HuH-7 (cell line): ENCODE measurements at regions not wholly inside any gene's neighbourhood (a gene's known extent, or its start where the extent isn't known, plus 50 kb on each side); places are given as distances from the start of the nearest gene placed in this dataset.
"Not testable (repeated sequence)": the region's sequence is repeated elsewhere in the genome, so short reads cannot be mapped to it uniquely, and the experiment has no call there.

Source experiments
- DNase-seq: peaks from one replicate; pipeline ENCODE4 v3.0.0; 2011; ENCODE audit warnings: low spot score

DNA sequence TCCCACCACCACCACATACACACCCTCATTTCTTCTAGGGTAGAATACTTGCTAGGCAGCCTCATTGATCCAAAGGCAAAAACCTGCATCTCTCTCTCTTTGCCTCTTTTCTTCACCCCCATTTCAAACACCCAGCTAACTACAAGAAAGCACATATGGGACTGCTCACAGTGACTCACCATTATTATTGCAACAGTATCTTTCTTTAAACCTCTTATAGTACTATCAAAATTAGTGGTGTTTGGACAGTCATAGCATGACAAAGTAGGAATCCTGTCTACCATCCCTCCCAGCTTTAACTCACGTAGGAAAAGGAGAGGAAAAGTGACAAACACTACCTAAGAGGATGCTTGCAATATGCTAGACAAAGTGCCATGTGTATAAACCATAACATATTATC lies 422.5 kb upstream of the CRIM1 start:
- DNase-seq = no peak

DNA sequence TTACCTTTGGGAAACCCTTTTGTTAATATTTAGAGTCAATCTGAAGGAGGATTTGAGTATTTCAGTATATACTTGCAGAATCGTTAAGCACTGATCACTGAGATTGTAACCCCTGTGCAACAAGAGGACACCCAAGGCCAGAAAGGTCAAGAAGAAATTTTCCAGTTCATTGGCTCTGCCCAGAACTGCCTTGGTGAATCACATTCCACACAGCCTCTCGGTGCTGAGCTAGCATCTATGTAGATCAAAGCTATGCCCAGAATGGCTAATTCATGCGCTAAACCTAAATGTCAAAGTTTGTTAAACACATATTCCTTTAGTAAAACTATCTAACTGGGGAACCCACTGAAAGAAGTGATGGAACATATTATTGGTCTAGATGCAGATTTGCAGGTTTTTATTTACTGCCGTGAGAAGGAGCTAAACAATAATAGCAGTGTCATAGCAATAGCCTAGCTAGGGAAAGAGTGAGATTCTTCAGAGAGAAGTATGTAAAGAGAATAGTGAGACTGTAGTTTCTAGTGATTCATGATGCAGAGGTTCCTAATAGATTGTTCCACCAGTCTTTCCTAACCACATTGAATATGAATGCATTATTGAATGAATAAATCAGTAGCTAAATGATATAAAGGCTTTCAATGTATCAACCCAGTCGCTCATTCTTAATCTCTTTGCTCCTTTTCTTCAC lies 423.2 kb upstream of the CRIM1 start:
- no peak for DNase-seq

DNA sequence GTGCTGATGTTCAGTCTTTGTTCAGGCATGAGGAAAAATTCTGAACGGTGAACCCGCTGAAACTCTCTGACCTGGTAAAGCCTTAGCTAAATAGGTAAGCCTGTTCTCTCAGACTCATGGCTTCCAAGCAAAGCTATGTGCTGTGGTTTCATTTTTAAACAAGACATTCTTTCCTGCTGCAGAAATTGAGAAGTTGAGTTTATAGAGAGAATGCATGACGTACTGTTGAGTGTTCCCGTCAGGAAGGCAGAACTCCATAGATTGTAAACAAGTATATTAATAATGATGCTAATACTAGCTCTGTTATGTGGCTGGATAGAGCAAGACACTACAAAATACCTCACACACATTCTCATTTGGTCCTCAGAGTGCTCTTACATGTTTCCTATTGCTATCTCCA lies 424.0 kb upstream of the CRIM1 start:
- DNase-seq = no peak

DNA sequence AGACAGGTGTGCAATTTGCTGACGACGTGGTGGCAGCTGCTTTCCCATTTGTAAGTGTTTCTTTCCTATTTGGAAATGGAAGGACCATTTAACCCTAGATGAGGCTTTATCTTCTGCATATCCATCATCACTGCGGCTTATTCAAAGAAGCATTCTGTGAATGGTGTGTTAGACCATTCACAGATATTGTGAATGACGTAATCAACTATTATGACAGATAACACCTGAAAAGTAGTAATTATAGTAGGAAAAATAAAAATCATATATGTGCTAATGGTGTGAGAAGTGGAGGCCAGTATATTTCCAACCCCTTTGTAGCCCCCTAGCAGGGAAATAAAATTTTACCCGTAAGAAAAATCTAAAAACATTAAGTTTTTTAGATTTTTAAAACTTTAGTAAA lies 424.5 kb upstream of the CRIM1 start:
- no peak for DNase-seq

DNA sequence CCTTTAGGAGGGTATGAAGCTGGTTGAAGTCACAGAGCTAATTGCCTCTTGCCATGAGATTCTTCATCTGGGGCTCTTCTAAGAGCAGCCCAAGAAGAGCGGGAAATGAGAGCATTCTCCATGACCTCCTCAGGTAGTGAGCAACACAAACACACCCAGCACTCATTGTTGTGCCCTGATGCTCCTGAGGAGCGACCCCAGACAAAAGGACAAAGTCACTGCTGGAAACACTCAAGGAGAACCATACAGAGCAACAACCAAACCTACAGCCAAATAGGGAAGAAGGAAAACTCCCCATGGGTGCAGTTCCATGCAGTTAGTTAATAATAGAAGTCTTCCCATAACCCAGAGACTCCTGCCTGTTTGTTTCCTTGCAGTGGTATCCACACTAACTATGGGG lies 426.0 kb upstream of the CRIM1 start:
- DNase-seq = no peak

DNA sequence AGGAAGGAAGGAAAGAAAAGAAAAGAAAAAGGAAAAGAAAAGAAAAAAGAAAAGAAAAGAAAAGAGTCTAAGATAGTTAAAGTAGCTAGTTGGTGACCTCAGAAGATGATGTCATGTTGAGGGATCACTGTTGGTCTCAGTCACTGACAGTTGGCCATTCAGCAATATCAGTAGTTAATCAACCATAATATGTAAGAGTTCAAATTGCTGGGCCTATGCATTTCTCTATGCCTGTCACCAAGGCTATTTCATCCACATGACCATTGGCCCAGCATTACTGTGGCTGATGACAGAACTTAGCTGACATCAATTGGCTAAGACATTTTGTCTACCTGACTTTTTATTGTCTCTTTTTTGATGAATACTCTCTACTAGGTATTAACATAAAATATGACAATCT lies 435.5 kb upstream of the CRIM1 start:
- DNase-seq = no peak

DNA sequence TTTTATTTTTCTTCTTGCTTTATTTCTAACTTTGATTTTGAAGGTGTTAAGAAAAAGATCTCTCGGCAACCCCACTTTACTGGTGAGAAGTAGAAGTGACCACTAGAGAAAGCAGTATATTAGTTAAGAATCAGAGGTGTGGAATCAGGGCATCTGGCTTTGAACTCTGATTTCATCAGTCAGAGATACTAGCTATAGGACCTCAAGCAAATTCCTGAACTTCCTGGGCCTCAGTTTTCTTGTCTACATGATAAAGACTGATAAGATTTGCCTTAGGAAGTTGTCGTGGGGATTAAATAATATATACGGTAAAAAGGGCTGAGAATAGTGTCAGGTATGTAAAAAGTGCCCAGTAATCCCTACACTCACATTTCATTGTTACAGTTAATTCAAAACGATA lies 440.3 kb upstream of the CRIM1 start:
- DNase-seq = no peak

DNA sequence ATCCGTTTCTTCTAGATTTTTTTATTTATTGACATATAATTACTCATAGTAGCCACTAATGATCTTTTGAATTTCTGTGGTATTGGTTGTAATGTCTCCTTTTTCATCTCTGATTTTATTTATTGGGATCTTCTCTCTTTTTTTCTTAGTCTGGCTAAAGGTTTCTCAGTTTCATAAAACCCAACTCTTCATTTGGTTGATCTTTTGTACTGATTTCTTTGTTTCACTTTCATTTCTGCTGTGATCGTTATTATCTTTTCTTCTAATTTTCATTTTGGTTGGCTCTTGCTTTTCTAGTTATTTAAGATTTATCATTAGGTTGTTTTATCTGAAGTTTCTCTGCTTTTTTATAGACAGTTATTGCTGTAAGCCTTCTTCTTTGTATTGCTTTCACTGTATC lies 463.6 kb upstream of the CRIM1 start:
- DNase-seq = no peak

DNA sequence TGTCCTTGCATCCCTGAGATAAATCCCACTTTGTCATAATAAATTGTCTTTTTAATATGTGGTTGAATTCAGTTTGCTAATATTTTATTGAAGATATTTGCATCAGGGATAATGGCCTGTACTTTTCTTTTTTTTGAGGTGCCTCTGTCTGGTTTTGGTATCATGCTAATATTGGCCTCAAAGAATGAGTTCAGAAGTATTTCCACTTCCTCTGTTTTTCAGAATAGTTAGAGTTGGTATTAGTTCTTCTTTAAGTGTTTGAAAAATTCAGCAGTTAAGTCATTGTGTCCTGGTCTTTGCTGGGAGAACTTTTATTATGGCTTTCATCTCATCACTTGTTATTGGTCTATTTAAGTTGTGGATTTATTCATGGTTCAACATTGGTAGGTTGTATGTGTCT lies 464.1 kb upstream of the CRIM1 start:
- DNase-seq = no peak

DNA sequence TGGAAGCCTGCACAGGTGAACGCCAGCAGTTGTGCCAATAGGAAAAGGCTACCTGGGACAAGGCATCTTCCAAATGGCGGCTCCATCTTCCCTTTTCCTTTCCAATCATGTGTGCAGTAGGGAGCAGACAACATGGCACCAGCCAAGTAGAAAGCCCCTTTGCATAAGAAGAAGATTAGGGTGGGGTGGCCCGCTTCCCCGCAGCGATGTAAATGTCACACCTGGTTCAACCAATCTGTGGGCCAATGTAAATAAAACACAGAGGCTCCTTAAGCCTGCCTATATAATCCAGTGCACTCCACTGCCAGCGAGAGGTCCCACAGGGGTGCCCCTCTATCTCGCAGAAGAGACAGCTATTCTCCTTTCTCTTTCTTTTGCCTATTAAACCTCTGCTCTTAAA lies 468.4 kb upstream of the CRIM1 start:
- DNase-seq = no peak

DNA sequence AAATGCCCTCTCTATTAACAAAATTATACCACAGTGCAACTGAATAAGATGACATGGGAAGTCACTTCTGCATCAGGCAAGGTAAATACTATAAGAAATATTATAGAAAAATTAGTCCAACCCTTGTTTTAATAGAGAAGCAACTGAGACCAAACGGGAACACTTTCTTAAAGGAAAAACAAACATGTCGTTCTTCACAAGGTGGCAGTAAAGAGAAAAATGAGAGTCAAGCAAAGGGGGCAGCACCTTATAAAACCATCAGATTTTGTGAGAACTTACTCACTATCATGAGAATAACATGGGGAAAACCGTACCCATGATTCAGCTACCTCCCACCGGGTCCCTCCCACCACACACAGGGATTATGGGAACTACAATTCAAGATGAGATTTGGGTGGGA lies 481.7 kb upstream of the CRIM1 start:
- no peak for DNase-seq

DNA sequence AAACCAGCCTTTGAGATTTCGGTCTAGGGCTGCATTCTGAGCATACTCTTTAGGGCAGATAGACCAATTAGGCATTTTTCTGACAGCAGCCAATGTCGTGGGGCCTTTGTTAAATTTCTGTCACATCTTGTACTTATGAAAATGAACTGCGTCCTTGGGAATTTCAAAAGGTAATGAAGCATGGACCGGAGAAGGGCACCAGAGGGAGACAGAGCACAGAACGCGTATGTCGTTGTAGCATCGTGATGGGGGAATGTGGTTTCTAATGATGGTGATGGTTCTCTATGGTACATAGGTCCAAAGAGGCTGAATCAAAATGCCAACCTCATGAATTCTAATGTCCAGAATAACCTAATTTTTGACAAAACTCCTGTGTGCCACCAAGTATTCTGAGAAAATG lies 483.9 kb upstream of the CRIM1 start:
- peak; percentile 15 for DNase-seq

DNA sequence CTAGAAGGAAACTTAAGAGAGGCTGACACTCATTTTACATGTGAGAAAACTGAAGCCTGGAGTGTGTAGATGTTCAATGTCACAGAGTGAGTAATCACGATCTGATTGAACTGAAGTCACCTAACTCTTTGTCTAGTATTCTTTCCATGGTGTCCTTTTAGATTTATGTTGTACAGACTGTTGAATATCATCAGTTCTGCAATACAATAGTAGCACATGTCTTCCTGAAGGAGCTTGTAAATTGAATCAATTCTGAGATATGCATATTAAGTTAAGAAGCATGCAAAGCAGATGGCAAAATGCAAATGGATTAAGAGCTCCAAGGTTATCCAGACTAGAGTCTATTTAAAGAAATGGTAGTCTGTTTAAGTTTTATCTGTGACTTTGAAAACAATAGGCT lies 484.9 kb upstream of the CRIM1 start:
- no peak for DNase-seq

DNA sequence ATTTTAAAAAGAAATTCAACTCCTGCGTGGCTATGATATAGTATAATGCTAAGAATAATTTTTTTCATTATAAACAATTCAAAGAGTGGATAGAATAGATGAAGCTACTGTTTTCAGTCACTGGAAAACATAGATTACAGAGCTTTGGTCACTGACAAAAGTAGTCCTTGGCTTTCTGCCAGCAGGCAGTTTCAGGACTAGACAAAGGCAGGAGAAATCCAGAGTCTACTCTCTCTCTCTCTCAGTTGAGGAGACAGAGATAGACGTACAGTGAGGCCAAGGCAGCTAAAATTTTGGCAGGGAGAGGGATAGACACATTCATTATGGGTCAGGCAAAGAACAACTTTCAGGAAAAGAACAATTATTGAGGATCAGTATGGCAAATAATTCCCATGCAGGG lies 491.4 kb upstream of the CRIM1 start:
- DNase-seq = no peak

DNA sequence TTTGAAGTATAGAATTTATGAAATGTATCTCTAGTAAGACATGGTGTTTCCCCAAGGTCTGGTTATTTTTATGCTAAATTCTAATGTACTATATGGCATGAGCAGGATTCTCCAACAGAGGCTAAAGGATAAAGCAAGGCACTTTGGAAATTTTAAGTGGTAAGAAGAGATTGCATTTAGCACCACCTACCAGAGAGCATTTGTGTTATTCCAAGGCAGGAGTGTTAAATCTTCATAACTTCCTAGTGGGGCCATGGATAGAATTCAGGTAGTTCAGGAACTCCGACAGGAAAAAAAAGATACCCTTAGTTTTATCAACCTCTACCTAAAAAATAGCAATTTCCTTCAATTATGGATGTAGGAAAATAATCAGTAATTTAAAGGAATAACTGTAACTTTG lies 497.4 kb upstream of the CRIM1 start:
- no peak for DNase-seq

DNA sequence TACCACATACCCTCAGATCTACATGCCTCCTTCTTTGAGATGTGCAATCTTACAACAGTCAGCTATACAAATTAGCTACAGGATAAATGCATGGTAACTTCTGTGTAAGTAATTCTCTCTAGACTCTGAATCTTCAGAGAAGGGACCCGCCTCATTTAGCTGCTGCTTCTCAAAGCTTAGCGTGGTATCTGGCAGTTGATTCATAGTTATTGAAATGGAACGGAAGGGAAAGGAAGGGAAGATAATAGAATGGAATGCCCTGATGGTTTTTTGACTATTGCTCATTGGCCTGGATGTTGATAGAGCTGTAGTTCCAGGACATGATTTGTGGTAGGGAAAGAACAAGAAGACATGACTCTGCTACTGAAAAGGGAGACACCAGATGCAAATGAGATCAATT lies 498.1 kb upstream of the CRIM1 start:
- no peak for DNase-seq

DNA sequence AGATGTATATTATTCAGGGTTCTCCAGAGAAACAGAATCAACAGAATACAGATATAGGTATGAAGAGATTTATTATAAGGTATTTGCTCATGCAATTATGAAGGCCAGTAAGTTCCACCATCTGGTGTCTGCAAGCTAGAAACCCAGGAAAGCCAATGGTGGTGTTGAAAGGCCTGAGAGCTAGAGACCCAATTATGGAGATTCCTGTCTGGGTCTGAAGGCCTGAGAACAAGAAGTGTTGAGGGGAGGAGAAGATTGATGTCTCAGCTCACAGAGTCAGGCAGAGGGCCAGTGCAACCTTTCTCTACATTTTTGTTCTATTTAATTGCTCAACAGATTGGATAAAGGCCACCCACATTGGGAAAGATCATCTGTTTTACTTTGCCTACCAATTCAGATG lies 524.2 kb upstream of the CRIM1 start:
- DNase-seq = no peak

DNA sequence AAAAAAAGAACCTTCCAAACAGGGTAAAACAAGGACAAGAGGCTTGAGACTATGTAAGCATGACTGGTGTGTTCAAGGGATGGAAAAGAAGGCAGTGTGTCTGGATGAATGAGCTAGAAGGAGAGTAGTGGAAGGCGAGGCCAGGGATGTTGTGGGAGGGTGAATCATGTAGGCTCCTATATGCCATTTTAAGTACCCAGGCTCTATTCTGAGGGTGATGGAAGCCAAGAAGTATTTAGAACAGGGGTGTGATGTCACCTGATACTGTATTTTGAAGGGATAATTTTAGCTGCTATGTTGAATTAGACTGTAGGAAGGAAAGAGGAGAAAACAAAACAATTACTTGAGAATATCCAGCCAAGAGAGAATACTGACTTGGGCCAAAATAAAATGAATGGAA lies 524.7 kb upstream of the CRIM1 start:
- DNase-seq = no peak

DNA sequence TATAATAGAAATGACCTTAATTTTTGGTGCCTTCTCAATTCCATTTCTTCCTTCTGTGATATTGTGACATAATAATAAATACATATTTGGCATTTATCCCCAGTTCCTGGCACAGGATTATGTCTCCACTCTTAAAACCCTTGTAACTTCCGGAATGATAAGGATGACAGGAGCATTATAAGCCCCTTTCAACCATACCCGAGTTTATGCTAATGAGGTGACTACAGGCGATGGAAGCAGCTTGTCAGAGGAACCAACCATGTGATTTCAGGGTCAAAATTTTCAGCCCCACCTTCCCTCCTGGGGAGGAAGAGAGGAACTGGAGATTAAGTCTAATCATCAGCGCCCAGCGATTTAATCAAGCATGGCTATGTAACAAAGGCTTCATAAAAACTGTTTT lies 528.5 kb upstream of the CRIM1 start:
- no peak for DNase-seq

DNA sequence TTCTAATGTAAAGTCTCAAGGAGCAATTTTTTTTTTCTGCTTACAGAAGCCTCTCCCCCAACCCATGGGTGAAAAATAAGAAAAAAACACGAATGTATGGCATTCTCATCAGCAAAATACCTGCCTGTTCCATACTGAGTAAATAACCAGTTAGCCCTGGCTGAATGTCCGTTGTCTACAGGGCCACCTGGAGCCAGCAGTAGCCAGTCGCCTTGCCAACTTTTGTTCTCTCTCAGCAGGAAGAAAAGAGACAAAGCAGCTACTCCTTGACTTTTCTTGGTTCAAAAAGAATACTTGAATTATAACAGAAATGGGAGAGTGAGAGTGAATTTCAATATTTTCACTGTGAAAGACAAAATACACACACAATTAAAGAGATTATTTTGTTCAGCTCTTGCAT lies 532.9 kb upstream of the CRIM1 start:
- no peak for DNase-seq

DNA sequence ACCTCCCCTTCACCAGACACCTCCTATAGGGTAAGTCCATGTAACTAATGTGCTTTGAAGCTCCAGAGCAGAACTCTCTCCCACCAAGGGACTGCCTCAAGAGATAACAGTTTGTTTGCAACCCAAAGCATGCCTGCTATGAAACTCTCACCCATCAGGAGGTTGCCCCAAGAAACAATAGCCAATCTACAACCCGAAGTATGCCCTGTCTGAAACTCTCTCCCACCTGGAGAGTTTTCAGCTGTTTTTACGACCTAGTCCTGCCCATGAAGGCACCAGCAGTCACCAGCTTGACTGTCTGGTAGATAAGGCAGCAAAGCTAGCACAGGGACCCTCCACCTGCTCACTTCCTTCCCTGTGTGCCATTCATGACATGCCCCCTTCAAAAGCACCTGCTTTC lies 533.9 kb upstream of the CRIM1 start:
- DNase-seq = no peak

DNA sequence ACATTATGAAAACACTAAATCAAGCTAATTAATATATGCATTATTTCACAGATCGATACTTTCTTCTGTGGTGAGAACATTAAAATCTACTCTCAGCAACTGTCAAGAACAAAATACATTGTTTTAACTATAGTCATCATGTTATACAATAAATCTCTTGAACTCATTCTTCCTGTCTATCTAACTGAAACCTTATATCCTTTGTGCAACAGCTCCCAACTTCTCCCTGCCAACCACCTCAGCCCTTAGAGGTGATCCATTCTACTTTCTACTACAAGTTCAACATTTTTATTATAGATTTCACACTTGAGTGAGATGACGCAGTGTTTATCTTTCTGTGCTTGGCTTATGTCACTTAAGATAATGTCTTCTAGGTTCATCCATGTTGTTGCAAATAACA lies 535.2 kb upstream of the CRIM1 start:
- no peak for DNase-seq

DNA sequence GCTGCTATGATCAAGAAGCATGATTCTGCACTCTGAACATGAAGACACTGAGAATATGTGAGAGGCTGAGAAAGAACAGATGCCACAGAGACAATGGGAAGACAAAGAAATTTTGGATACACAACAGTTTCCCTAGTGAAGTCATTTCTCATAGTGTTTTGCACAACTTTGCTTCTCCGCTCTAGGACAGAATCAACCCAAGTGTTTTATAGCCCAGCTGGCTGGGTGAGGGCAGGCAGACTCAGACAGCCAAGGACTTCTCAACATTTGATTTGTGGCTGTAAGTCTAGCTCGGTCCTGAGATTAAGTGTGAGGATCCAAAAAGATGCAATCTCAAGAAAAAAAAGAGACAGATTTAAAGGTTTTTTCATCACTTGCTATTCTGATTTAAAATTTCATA lies 536.5 kb upstream of the CRIM1 start:
- no peak for DNase-seq

DNA sequence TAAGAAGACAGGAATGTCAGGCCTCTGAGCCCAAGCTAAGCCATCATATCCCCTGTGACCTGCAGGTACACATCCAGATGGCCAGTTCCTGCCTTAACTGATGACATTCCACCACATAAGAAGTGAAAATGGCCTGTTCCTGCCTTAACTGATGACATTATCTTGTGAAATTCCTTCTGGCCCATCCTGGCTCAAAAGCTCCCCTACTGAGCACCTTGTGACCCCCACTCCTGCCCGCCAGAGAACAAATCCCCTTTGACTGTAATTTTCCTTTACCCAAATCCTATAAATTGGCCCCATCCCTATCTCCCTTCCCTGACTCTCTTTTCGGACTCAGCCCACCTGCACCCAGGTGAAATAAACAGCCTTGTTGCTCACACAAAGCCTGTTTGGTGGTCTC lies 537.2 kb upstream of the CRIM1 start:
- not testable (repeated sequence) for DNase-seq

DNA sequence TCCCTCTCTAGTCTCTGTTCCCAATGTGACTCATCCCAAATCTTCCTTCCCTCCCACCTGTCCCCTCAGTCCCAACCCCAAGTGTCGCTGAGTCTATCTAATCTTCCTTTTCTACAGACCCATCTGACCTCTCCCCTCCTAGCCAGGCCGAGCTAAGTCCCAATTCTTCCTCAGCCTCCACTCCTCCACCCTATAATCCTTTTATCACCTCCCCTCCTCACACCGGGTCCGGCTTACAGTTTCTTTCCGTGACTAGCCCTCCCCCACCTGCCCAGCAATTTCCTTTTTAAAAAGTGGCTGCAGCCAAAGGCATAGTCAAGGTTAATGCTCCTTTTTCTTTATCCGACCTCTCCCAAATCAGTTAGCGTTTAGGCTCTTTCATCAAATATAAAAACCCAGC lies 541.0 kb upstream of the CRIM1 start:
- DNase-seq = not testable (repeated sequence)
